ENCODE measurements at regions not wholly inside any gene's neighbourhood (a gene's known extent, or its start where the extent isn't known, plus 50 kb on each side); places are given as distances from the start of the nearest gene placed in this dataset.

GRCh38 chr9:81492710-81493447, 196.5 kb downstream of the TLE1 start:
- no peak overlapping the region for H3K27ac ChIP-seq
- TF ChIP-seq CTCF (conservative IDR thresholded peaks at IDR 0.05; ENCODE audit: low read depth): no peak
- peak; percentile 55 for DNase-seq (ENCODE audit: low spot score)
- CTCF ChIA-PET: interaction anchor here (0.6 kb wide), 1 partner anchor 10 kb away, joined by 9 read pairs; no protein-coding TSS in a partner anchor
- POLR2A ChIA-PET (ENCODE audit: low non-redundant PET): no interaction called here

- POLR2A ChIA-PET (ENCODE audit: low non-redundant PET): no interaction called here
- no peak for TF ChIP-seq CTCF (conservative IDR thresholded peaks at IDR 0.05; ENCODE audit: low read depth)
- peak; percentile 42 for DNase-seq (ENCODE audit: low spot score)
- CTCF ChIA-PET: interaction anchor here (0.9 kb wide), 1 partner anchor 32 kb away, joined by 3 read pairs; no protein-coding TSS in a partner anchor
- no peak overlapping the region for H3K27ac ChIP-seq
These were observed 198.6 kb downstream of the TLE1 start for GRCh38 chr9:81490605-81491331.

DNA sequence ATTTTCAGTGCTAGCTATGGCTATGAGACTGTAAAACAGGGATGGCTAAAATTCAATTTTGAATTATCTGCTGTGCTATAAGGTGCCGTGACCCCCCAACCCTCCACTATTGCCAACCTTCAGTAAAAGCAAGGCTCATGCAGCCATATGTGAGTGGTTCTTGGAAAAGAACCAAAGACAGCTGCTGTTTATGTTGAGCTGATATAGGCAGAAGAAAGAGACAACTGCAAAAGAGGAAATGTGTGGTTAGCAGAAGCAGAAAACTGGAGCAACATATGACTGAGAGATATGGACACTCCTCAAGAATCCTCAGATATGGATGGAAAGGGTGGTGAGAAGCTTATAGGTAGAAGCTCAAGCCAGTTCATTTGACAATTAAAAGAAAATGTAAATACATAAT, 200.3 kb downstream of the TLE1 start:
- ChIA-PET CTCF (interaction anchor here (0.5 kb wide), 1 partner anchor 262 kb away, joined by 3 read pairs; no protein-coding TSS in a partner anchor), POLR2A (ENCODE audit: low non-redundant PET) (no interaction called here)
- no peak for DNase-seq (ENCODE audit: low spot score)
- no peak for TF ChIP-seq CTCF (conservative IDR thresholded peaks at IDR 0.05; ENCODE audit: low read depth)
- H3K27ac ChIP-seq: no peak overlapping the region

DNA sequence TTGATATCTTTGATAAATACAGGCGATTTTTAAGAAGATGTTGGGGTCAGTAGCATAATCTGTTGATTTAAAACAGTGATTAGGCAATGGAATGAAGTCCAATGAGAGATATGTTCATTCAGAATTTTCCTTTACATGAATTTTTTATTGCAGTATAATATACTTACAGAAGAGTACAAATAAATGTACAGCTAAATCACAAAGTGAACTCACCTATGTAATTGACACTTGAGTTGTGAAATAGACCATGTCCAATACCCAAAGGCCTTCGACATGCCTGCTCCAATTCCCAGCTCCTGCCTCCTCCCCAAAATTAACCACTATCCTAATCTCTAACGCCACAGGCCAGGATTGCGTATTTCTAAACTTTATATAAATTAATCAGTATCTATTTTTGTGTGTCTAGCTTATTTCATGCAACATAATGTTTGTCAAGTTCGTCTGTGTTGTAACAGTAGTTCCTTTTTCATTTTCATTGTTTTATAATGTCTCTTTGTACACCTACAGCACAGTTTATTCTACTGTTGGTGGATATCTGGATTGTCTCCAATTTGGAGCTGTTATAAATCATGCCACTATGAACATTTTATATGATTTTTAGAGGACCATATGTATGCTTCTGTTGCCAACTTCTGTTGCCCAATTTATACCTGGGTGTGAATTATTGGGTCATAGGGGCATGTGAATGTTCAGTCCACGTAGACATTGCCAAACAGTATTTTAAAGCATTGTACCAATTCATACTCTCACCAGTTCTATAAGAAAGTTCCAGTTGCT, 208.3 kb downstream of the TLE1 start:
- POLR2A ChIA-PET (ENCODE audit: low non-redundant PET): no interaction called here
- DNase-seq (ENCODE audit: low spot score): no peak
- no peak overlapping the region for H3K27ac ChIP-seq
- CTCF ChIA-PET: interaction anchor here (0.5 to 0.6 kb wide), 3 partner anchors 35 to 524 kb away, joined by 3 read pairs; no protein-coding TSS in a partner anchor
- no peak for TF ChIP-seq CTCF (conservative IDR thresholded peaks at IDR 0.05; ENCODE audit: low read depth)

- no peak for DNase-seq (ENCODE audit: low spot score)
- ChIA-PET CTCF (interaction anchor here (0.6 to 1.1 kb wide), 2 partner anchors 52 to 265 kb away, joined by 3 read pairs; no protein-coding TSS in a partner anchor), POLR2A (ENCODE audit: low non-redundant PET) (no interaction called here)
- H3K27ac ChIP-seq: no peak overlapping the region
- no peak for TF ChIP-seq CTCF (conservative IDR thresholded peaks at IDR 0.05; ENCODE audit: low read depth)
These were observed 209.8 kb downstream of the TLE1 start for GRCh38 chr9:81479573-81479972.

DNA sequence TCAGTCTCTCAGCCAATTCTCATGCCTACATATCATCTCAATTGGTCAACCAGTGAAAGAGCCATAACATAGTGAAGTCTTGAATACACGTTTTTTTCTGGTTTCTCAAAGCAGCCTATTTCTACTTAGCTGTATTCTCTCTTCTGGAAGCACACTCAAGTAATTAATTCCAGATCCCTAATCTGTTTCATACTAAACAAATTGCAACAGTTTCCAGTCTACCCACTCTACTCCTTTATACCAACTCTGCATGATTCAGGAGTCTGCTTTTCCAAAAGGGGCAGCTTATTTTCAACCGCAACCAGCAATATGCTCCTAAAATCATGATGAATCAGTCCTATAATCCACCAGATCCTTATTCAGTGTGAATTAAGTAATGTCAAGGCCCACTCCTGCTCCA, 211.7 kb downstream of the TLE1 start:
- CTCF ChIA-PET: no interaction called here
- DNase-seq (ENCODE audit: low spot score): no peak
- H3K27ac ChIP-seq: no peak overlapping the region
- no peak for TF ChIP-seq CTCF (conservative IDR thresholded peaks at IDR 0.05; ENCODE audit: low read depth)
- POLR2A ChIA-PET (ENCODE audit: low non-redundant PET): no interaction called here
